ENCODE measurements at regions not wholly inside any gene's neighbourhood (a gene's known extent, or its start where the extent isn't known, plus 50 kb on each side); places are given as distances from the start of the nearest gene placed in this dataset.
"Not testable (repeated sequence)": the region's sequence is repeated elsewhere in the genome, so short reads cannot be mapped to it uniquely, and the experiment has no call there.

DNA sequence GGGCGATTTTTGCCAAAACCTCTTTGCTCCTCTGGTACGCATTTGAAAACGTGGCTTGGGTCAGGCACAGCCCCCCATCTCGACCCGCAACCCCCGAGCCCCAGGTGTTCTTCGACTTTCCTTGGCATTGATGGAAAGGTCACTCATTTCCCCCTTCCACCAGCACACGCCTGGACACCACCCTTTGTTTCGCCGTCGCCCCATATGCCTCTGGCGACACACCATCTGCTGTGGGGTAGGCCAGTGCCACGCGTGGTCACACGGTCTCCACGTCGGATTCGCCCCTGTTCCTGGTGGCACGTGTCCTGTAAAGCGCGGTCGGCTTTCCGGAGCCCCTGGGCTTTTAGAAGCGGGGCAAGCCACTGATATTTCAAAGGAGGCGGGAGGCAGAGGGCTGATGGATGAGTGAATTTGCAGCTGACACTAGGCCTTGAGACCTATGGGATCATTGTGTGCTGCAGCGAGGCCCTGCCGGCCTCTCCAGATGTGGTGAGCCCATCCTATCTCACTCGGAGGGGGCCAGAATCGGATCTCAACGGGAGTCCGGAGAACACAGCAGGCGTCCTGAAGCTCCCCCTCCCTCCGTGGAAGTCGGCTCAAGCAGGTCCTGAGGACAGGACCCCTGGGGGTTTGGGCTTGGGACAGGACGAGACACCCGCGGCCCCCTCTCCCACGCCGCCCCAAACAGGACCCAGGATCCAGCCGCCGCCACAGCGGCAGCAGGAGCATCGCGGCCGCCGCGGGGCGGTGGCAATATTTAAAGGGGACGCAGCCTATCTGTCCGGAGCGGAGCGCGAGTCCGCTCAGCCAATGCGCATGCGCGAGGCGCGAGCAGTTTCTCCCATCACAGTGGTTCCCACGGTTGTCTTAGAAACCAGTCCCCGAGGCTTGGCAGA lies 100.0 kb upstream of the FOXD4L5 start:
- not testable (repeated sequence) for H3K4me1 ChIP-seq (ENCODE audit: control insufficient read depth, insufficient read depth, low read length); H3K36me3 ChIP-seq (ENCODE audit: control insufficient read depth, insufficient read depth, low read length); H3K9ac ChIP-seq (ENCODE audit: low read length); H3K4me3 ChIP-seq (ENCODE audit: low read length); H3K27me3 ChIP-seq (ENCODE audit: control insufficient read depth, insufficient read depth, low read length); H3K9me3 ChIP-seq (ENCODE audit: control insufficient read depth, low read length)

DNA sequence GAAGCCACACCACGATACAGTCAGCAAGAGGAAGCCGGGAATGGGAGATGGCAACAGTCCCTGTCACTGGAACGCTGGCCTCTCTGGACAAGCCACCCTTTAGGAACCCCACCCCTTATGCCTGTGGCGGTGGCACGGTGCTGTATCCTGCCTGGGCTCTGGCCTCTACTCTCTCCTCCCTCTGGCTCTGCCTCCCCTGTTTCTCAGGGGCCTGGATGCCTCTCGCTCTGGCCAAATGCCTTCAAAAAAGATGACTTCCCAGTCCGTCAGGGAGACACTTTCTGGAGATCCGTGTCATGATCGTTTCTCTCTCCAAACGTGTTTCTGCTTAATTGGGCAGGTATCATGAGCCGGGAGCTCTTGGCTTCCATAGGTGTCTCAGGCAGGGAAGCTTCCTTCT lies 99.1 kb upstream of the FOXD4L5 start:
- not testable (repeated sequence) for H3K27me3 ChIP-seq (ENCODE audit: control insufficient read depth, insufficient read depth, low read length); H3K4me3 ChIP-seq (ENCODE audit: low read length); H3K9ac ChIP-seq (ENCODE audit: low read length); H3K4me1 ChIP-seq (ENCODE audit: control insufficient read depth, insufficient read depth, low read length); H3K9me3 ChIP-seq (ENCODE audit: control insufficient read depth, low read length); H3K36me3 ChIP-seq (ENCODE audit: control insufficient read depth, insufficient read depth, low read length)

- H3K9ac ChIP-seq (ENCODE audit: low read length); H3K4me1 ChIP-seq (ENCODE audit: control insufficient read depth, insufficient read depth, low read length); H3K9me3 ChIP-seq (ENCODE audit: control insufficient read depth, low read length); H3K4me3 ChIP-seq (ENCODE audit: low read length); H3K27me3 ChIP-seq (ENCODE audit: control insufficient read depth, insufficient read depth, low read length); H3K36me3 ChIP-seq (ENCODE audit: control insufficient read depth, insufficient read depth, low read length): not testable (repeated sequence)
Measured at GRCh38 chr9:65383646-65384045, 98.6 kb upstream of the FOXD4L5 start.

DNA sequence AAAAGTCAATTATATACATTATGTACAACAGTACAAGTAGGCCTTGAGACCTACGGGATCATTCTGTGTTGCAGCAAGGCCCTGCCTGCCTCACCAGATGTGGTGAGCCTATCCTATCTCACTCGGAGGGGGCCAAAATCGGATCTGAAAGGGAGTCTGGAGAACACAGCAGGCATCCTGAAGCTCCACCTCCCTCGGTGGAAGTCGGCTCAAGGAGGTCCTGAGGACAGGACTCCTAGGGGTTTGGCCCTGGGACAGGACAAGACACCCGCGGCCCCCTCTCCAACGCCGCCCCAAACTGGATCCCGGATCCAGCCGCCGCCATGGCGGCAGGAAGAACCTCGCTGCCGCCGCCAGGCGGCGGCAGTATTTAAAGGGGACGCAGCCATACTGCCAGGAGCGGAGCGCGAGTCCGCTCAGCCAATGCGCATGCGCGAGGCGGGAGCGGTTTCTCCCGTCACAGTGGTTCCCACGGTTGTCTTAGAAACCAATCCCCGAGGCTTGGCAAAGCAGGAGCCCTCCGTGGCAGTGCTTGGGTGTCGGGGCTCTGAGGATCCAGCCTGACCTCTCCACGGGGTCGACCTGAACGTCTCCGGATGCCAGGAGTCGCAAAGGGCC lies 97.8 kb upstream of the FOXD4L5 start:
- H3K27me3 ChIP-seq (ENCODE audit: control insufficient read depth, insufficient read depth, low read length); H3K4me3 ChIP-seq (ENCODE audit: low read length); H3K4me1 ChIP-seq (ENCODE audit: control insufficient read depth, insufficient read depth, low read length); H3K36me3 ChIP-seq (ENCODE audit: control insufficient read depth, insufficient read depth, low read length); H3K9me3 ChIP-seq (ENCODE audit: control insufficient read depth, low read length); H3K9ac ChIP-seq (ENCODE audit: low read length): not testable (repeated sequence)

Data from mucosa of stomach (tissue), 1 donor.